HG03469 (cell line): ENCODE measurements at regions not wholly inside any gene's neighbourhood (a gene's known extent, or its start where the extent isn't known, plus 50 kb on each side); places are given as distances from the start of the nearest gene placed in this dataset.

ENCODE experiments used
- ATAC-seq: cut with Tn5 transposase; IDR thresholded peaks from one replicate; pipeline ENCODE4 v1.9.1; 2021; ENCODE audit warnings: mild to moderate bottlenecking, moderate library complexity, moderate number of reproducible peaks; ENCODE audit not compliant: unreplicated experiment

- ATAC-seq, result no peak
Observed at GRCh38 chr18:46290440-46291020, 186.3 kb downstream of the HAUS1 start.

- no peak for ATAC-seq
Observed at GRCh38 chr18:46291149-46291548, 187.0 kb downstream of the HAUS1 start.

GRCh38 chr18:46293742-46294181, 189.6 kb downstream of the HAUS1 start:
- ATAC-seq, result no peak

- no peak for ATAC-seq
Observed at GRCh38 chr18:46294318-46294717, 190.1 kb downstream of the HAUS1 start.

- ATAC-seq, result no peak
Observed at GRCh38 chr18:46294751-46295150, 190.6 kb downstream of the HAUS1 start.

GRCh38 chr18:46295416-46295815, 191.2 kb downstream of the HAUS1 start:
- no peak for ATAC-seq

- ATAC-seq, result no peak
Observed at GRCh38 chr18:46296656-46297055, 192.5 kb downstream of the HAUS1 start.

- no peak for ATAC-seq
Observed at GRCh38 chr18:46297124-46297523, 192.9 kb downstream of the HAUS1 start.

GRCh38 chr18:46297621-46298020, 193.4 kb downstream of the HAUS1 start:
- no peak for ATAC-seq

- no peak for ATAC-seq
Observed at GRCh38 chr18:46298511-46298910, 194.3 kb downstream of the HAUS1 start.

GRCh38 chr18:46299465-46300008, 195.4 kb downstream of the HAUS1 start:
- no peak for ATAC-seq

GRCh38 chr18:46301081-46301480, 196.9 kb downstream of the HAUS1 start:
- ATAC-seq, result no peak

GRCh38 chr18:46301571-46301970, 197.4 kb downstream of the HAUS1 start:
- ATAC-seq, result no peak

- ATAC-seq, result no peak
Observed at GRCh38 chr18:46302528-46303485, 198.6 kb downstream of the HAUS1 start.

- no peak for ATAC-seq
Observed at GRCh38 chr18:46310258-46310657, 206.1 kb downstream of the HAUS1 start.

GRCh38 chr18:46310675-46311345, 206.6 kb downstream of the HAUS1 start:
- no peak for ATAC-seq

- no peak for ATAC-seq
Observed at GRCh38 chr18:46311491-46311890, 207.3 kb downstream of the HAUS1 start.

- no peak for ATAC-seq
Observed at GRCh38 chr18:46312221-46312620, 208.0 kb downstream of the HAUS1 start.

- ATAC-seq, result no peak
Observed at GRCh38 chr18:46313521-46313920, 209.3 kb downstream of the HAUS1 start.

GRCh38 chr18:46314011-46314410, 209.8 kb downstream of the HAUS1 start:
- no peak for ATAC-seq

- no peak for ATAC-seq
Observed at GRCh38 chr18:46315161-46315560, 211.0 kb downstream of the HAUS1 start.
